ENCODE measurements at regions not wholly inside any gene's neighbourhood (a gene's known extent, or its start where the extent isn't known, plus 50 kb on each side); places are given as distances from the start of the nearest gene placed in this dataset.

- DNase-seq = no peak
These were observed 1134.1 kb downstream of the EPHA3 start for GRCh38 chr3:90241481-90241880.

DNA sequence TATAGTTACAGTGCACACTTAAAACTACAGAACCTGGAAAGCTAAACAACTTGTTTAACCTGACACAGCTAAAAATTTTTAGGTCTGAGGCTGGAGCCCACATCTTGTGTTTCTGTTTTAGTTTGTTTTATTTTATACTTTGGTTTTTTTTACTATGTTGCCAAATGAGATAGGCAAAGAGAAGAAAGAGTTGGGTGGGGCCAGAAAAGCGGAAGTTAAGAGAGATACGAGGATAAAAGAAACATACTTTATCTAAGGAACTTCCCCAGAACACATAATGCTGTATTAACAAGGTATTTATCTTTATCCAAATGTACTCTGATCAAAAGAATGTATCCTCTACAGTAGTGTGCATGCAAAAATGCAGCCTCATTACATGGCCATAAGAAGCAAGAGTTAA is 1145.7 kb downstream of the EPHA3 start:
- intact Hi-C loops (cut with DNase I) = no loop called here

More at GRCh38 chr3:90241481-90241880, 1134.1 kb downstream of the EPHA3 start:
- intact Hi-C loops (cut with DNase I) = no loop called here

GRCh38 chr3:90261481-90262433 is 1154.3 kb downstream of the EPHA3 start:
- no peak for DNase-seq
- intact Hi-C loops (cut with DNase I) = no loop called here

More for the DNA sequence above, 1145.7 kb downstream of the EPHA3 start:
- no peak for DNase-seq
